ENCODE measurements at regions not wholly inside any gene's neighbourhood (a gene's known extent, or its start where the extent isn't known, plus 50 kb on each side); places are given as distances from the start of the nearest gene placed in this dataset.

GRCh38 chr3:147572970-147573340, 163.8 kb downstream of the ZIC1 start:
- H3K27me3 ChIP-seq, result no peaks in the 10 kb centered on the region
- no peaks in the 10 kb centered on the region for H3K4me1 ChIP-seq
- no peaks in the 10 kb centered on the region for H3K9me3 ChIP-seq
- H3K4me3 ChIP-seq, result no peak overlapping the region
- no peaks in the 10 kb centered on the region for H3K36me3 ChIP-seq
- ATAC-seq (no peak), DNase-seq (no peak)
- no peak overlapping the region for H3K27ac ChIP-seq
- intact Hi-C loops (cut with DNase I; ENCODE audit: low total_unique reads), result no loop called here
- in situ Hi-C loops (cut with MboI; ENCODE audit: low sequenced_read_pairs in 4 of 4), result no loop called here
- no peak for TF ChIP-seq POLR2A (IDR thresholded peaks at IDR 0.05)
- TF ChIP-seq, protein P1, sequence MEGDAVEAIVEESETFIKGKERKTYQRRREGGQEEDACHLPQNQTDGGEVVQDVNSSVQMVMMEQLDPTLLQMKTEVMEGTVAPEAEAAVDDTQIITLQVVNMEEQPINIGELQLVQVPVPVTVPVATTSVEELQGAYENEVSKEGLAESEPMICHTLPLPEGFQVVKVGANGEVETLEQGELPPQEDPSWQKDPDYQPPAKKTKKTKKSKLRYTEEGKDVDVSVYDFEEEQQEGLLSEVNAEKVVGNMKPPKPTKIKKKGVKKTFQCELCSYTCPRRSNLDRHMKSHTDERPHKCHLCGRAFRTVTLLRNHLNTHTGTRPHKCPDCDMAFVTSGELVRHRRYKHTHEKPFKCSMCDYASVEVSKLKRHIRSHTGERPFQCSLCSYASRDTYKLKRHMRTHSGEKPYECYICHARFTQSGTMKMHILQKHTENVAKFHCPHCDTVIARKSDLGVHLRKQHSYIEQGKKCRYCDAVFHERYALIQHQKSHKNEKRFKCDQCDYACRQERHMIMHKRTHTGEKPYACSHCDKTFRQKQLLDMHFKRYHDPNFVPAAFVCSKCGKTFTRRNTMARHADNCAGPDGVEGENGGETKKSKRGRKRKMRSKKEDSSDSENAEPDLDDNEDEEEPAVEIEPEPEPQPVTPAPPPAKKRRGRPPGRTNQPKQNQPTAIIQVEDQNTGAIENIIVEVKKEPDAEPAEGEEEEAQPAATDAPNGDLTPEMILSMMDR (IDR thresholded peaks at IDR 0.05 in 4 of 5, conservative IDR thresholded peaks at IDR 0.05 in 1 of 5), result no peak

DNA sequence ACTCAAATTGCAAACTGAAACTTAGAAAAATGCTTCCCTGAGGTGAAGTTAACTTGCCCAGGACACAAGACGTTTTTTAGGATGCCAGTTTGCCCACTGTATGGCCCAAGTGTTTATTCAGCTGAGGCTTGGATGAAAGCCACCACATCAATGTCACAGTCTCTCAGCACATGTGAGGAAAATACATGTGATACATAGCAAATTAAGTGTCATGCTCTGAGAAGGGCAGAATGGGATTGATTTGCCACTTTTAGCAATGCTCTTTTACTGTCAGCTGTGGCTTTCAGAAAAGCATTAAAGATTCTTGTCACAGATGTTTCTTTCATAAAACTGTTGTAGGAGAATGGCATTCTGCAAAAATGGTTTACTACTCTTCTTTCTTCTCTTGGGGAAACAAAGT, 165.5 kb downstream of the ZIC1 start:
- TF ChIP-seq POLR2A (IDR thresholded peaks at IDR 0.05), result no peak
- TF ChIP-seq, protein P1 (IDR thresholded peaks at IDR 0.05 in 4 of 5, conservative IDR thresholded peaks at IDR 0.05 in 1 of 5), result no peak
- no peak overlapping the region for H3K27ac ChIP-seq
- no peak overlapping the region for H3K4me3 ChIP-seq
- no peaks in the 10 kb centered on the region for H3K4me1 ChIP-seq
- H3K9me3 ChIP-seq, result no peaks in the 10 kb centered on the region
- ATAC-seq (no peak), DNase-seq (no peak)
- H3K36me3 ChIP-seq, result no peaks in the 10 kb centered on the region
- no peaks in the 10 kb centered on the region for H3K27me3 ChIP-seq
- in situ Hi-C loops (cut with MboI; ENCODE audit: low sequenced_read_pairs in 4 of 4) (no loop called here), intact Hi-C loops (cut with DNase I; ENCODE audit: low total_unique reads) (no loop called here)

GRCh38 chr3:147575391-147575790, 166.2 kb downstream of the ZIC1 start:
- TF ChIP-seq, protein P1 (IDR thresholded peaks at IDR 0.05 in 4 of 5, conservative IDR thresholded peaks at IDR 0.05 in 1 of 5), result no peak
- no peak for TF ChIP-seq POLR2A (IDR thresholded peaks at IDR 0.05)
- H3K4me1 ChIP-seq, result no peaks in the 10 kb centered on the region
- H3K27ac ChIP-seq, result no peak overlapping the region
- in situ Hi-C loops (cut with MboI; ENCODE audit: low sequenced_read_pairs in 4 of 4) (no loop called here), intact Hi-C loops (cut with DNase I; ENCODE audit: low total_unique reads) (no loop called here)
- no peak for ATAC-seq
- no peaks in the 10 kb centered on the region for H3K36me3 ChIP-seq
- DNase-seq, result no peak
- no peaks in the 10 kb centered on the region for H3K9me3 ChIP-seq
- no peaks in the 10 kb centered on the region for H3K27me3 ChIP-seq
- no peak overlapping the region for H3K4me3 ChIP-seq

- Histone ChIP-seq H3K36me3 (no peaks in the 10 kb centered on the region), H3K9me3 (no peaks in the 10 kb centered on the region), H3K4me3 (no peak overlapping the region), H3K27me3 (no peaks in the 10 kb centered on the region), H3K4me1 (peaks cover 0 to 4% of the 10 kb centered on the region in 2 donors), H3K27ac (no peak overlapping the region)
- no peak for ATAC-seq
- intact Hi-C loops (cut with DNase I; ENCODE audit: low total_unique reads), result no loop called here
- no peak for DNase-seq
- in situ Hi-C loops (cut with MboI; ENCODE audit: low sequenced_read_pairs in 4 of 4), result no loop called here
- TF ChIP-seq POLR2A (IDR thresholded peaks at IDR 0.05), result no peak
- TF ChIP-seq, protein P1 (IDR thresholded peaks at IDR 0.05 in 4 of 5, conservative IDR thresholded peaks at IDR 0.05 in 1 of 5), result no peak
Measured at GRCh38 chr3:147582642-147583041, 173.5 kb downstream of the ZIC1 start.

GRCh38 chr3:147589016-147589415, 179.9 kb downstream of the ZIC1 start:
- Histone ChIP-seq H3K27ac (no peak overlapping the region), H3K27me3 (no peaks in the 10 kb centered on the region), H3K9me3 (no peaks in the 10 kb centered on the region), H3K4me1 (no peaks in the 10 kb centered on the region), H3K4me3 (no peak overlapping the region), H3K36me3 (no peaks in the 10 kb centered on the region)
- TF ChIP-seq, protein P1 (IDR thresholded peaks at IDR 0.05 in 4 of 5, conservative IDR thresholded peaks at IDR 0.05 in 1 of 5), result no peak
- TF ChIP-seq POLR2A (IDR thresholded peaks at IDR 0.05), result no peak
- intact Hi-C loops (cut with DNase I; ENCODE audit: low total_unique reads), result no loop called here
- no peak for ATAC-seq
- in situ Hi-C loops (cut with MboI; ENCODE audit: low sequenced_read_pairs in 4 of 4), result no loop called here
- no peak for DNase-seq
